GM21619 (cell line): ENCODE measurements at regions not wholly inside any gene's neighbourhood (a gene's known extent, or its start where the extent isn't known, plus 50 kb on each side); places are given as distances from the start of the nearest gene placed in this dataset.

Source experiments
- ATAC-seq: cut with Tn5 transposase; IDR thresholded peaks from one replicate; pipeline ENCODE4 v1.9.1; 2021; ENCODE audit not compliant: unreplicated experiment

DNA sequence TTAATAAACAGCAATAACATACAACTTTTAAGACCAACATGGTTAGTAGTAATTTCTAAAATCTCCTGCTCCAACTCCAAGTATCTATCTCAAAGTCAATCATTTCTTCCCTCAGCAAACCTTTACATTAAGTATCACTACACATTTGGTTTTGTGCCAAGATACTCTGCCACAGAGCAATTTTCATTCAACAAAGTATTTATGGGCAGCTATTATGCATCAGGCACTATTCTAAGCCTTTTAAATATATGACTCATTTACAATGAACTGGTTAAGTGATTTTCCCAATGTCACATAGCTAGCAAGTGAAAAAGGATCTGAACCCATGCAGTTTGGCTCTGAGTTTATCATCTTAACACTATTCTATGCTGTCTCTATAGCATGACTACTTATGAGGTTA is 264.3 kb downstream of the NOL4 start:
- no peak for ATAC-seq

DNA sequence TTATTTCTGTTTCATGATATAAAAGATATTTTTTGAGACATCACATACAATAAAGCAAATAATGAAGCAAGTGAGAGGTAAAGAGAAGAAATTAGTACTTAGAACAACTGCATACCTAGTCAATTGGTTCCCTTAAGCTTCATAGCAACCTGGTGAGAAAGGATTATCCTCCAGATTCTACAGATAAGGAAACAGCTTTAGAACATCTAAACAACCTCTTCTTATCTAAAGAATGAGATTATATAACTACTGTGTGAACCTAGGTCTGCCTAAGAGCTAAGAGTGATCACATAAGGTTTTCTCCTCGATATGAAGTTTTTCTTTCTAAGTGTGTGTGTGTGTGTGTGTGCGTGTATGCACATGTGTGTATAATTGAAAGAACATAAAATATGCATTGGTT is 265.1 kb downstream of the NOL4 start:
- no peak for ATAC-seq

DNA sequence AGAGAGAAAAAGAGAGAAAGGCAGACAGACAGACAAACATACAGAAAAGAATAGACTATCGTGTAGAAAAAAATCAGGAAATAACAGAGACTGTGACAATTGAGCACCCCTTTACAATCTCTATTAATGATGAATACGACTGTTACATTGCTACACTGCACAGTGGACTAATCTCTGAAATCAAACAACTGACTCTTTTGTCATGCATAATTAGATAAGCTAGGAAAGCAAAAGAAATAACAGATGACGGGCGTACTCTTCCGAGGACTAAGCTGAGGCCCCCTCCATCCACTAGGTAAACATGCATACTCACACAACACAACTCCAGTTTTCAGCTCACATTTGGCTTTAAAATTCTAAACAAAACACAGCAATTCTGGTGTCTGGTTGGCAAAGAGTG is 267.0 kb downstream of the NOL4 start:
- ATAC-seq, result no peak

DNA sequence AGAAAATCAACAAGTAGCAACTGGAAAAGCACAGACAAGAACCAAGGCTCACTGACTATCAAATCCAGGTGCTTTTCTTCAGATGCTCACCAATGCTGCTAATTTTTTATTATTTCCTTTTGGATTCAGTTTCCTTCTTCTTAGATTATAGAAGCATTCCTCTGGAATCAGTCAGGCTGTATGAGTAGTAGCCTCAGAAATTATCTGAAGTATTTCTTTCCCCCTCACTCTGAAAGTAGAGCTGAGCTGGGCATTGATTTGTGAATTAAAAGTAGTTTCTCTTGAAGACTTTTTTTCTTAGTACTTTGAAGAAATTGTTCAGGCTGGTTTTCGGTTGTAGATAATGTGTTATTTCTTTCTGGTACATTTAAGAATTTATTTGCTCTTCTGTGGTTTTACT is 273.7 kb downstream of the NOL4 start:
- no peak for ATAC-seq

DNA sequence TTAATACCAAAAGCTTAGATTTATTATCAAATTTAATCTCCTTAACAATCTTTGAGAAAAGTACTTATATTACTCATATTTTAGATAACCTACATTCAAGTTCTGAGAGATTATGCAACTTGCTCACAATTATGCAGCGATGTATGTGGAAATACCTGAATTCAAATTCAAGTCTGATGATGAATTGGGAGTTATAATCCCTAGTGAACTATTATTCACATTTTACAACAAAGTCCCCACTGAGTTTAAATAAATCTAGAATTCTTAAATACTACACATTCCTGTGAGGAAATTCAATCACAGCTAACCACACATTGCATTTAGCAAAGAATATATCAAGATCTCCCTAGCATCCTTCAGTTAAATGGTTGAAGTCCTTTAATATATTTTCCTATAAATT is 278.4 kb downstream of the NOL4 start:
- ATAC-seq, result no peak

DNA sequence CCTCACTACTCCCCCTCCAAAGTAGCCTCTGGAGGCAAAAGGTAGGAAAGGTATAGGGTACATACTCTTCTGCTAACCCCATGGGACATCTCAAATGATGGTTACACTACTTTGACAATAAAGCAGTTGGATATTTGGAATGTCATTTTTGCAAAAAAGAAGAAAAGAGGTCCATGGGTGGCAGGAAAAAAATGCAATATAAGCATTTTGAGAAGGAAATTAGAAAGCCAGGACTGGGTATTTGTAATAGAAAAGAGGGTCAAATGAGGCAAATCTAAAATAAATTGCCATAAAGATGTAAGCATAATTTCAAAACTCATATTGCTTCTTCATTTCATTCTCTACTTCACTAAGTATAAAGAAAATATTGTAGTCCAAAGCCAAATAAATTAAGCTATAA is 280.2 kb downstream of the NOL4 start:
- no peak for ATAC-seq

DNA sequence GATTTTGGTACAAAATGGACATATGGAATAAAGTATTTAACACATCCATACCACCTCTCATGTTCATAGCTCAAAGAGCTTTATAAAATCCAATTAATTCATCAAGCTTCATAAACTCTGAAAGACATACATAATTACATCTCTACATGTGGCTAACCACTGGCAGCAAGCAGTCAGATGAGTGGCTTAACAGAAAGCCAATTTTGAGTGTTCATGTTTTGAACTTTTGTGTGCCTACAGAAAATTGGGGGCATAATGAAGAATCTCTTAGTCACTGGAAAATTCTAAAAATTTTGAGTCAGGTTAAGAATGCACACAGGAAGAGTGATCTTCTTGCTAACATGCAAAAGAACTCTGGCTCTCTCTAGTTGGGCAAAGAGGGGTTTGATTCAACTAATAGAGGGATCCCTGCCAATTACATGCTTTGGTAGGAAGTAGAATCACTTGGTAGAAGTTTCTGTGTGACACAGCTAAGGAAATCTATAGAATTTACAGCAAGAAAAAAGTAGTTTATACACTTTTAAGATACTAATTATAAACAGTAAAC is 287.4 kb downstream of the NOL4 start:
- no peak for ATAC-seq

DNA sequence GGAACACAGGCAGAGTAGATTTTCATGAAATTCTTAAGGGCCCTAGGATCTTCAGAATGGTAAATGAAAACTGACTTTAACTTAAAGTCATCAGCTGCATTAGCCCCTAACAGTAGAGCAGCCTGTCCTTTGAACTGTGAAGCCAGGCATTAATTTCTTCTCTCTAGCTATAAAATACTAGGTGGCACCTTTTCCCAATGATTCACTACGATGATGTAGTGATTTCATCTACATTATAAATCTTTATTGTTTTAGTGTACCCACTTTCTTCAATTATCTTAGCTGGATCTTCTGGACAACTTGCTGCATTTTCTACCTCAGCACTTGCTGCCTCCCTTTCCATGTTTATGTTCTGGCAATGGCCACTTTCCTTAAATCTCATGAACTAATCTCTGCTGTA is 290.5 kb downstream of the NOL4 start:
- ATAC-seq, result no peak

DNA sequence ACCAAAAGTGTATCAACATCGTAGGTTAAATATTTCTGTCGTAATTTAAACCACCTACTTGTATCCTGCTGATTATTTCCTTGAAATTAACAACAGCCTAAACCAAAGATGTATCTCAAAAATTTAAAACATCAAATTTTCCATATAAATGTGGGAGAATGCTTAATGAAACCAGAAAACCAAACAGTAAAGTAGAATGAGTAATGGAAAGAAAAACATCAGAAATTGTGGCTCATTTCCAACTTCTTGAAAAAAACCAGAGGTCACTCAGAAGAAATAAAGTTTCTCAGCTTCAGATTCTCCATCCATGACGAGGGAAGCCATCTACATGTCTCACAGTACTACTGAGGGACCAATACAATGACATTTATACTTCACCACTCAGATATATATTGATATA is 296.5 kb downstream of the NOL4 start:
- no peak for ATAC-seq

DNA sequence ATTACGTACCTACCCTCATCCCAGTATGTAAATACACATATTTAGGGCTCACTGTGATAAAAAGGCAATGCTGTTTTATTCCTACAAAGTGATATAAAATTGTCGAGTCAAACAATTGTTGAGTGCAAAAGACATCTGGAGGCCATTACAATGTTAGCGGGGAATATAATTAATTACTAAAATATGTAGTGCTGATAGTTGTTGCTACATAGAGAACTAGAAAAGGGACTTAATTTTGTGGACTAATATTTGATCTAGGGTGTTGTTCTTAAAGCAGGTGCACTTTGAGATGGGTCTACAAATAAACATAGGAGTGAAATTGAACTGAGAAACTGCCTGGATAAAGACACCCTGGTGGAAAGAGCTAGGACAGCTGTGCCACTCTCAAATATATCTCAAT is 300.1 kb downstream of the NOL4 start:
- no peak for ATAC-seq

DNA sequence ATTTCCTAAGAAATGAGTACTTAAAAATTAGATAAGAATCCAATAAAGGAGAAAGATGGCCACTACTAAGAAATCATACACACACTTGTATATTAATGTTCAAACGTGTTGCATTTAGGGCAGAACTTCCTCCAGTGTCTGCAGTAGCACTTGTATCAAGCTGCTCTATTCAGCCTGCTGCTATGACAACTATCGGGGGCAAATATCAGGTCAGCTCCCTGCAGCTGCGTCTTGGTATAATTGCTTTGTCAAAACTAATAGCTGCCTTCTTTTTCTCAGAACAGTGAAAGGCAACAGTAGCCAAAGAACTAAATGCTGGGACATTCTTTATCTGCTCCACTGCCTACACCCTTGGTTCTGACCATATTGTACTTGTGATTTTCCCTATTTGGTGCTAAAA is 300.7 kb downstream of the NOL4 start:
- ATAC-seq, result no peak

DNA sequence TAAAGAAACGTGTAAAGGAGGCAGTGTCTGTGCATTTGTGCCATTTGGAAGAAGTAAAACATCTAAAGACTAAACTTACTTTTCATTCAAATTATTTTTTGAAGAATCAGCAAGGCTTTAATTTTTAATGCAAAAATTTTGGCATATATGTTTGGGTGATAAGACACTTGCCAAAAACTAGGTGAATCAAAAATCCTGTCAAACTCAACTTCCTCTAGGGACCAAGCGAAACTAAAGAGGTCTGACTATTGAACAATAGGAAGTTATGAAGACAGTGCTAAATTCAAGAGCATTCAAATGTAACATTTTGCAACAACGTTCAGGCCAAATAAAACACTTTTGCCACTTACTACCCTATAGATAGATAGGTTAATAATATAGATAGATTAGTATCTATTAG is 306.1 kb downstream of the NOL4 start:
- ATAC-seq, result no peak

DNA sequence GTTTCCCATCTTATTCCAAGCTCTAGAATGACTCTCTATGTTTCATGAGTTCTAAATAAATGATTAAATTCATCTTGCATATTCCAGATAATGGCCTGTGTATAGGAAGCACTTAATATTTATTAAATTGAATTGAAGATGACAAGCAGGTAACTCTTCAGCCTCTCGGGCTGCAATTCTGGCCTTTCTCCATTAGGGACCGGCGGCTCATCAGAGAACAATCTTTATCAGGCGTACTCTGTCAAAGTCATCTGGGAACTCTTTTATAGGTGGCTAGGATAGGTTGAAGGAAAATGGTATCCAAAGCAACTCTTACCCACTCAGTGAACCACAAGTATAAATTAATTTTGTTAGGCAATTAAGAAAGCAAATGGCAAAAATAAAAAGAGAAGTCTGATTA is 308.5 kb downstream of the NOL4 start:
- ATAC-seq, result no peak

DNA sequence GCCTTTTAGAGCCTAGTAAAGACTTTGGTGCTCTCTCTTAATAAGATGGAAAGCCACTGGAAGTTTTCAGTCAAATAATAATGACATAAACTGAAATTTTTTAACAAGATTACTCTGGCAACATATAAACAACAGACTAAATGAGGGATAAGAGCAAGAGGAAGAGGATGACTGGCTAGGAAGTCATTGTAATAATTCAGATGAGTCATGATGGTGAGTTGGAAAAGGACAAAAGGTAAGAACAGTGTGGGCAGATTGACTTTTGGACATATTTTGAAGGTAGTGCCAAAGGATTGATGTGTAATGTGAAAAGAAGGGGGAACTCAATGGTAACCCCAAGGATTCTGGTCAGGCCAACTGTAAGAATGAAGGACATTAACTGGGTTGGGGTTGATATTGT is 310.3 kb downstream of the NOL4 start:
- ATAC-seq, result no peak

DNA sequence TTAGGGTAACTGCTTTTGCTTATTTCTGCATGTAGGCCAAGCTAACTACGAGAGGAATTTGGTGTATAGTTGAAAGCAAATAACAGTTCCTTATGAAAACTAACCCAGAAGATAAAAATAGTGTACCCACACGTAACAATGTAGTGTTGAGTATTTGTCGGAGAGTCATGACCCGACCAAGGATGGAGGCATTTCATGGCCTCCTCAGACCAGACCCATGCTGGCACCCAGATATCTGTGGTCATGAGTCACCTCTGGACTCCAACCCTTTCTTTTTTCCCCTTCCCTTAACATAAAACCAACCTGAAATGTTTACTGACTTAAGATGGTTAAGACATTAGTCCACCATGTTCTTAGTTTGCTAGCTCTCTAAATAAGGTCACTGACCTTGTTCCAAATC is 318.7 kb downstream of the NOL4 start:
- ATAC-seq, result no peak

DNA sequence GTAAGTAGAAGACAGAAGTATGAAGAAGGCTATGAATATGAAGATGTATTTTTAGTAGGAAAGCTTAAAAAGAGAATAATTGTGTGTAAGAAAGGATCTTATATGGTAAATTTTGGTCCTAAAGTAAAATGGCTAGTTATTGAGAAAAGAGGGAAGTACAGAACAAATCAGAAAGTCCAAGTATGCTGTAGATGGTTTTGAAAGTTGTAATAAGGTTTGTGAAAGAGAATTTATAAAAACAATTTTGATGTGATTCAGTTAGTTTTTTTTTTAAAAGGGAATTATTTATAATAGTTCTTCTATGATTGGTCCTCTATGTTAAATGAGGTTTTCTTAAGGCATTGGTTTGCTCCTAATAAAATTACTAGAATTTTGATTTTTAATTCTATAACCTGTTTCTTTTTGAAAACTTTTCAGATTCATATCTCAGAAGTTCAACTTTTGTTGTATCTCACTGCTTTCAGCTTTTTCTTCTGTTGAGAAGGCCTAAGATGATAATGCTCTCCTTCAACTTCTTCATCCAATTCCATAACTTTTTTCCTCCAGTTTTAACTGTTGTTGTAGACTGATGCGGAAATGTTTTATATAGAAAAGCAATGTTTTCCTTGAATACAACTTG is 322.7 kb downstream of the NOL4 start:
- no peak for ATAC-seq

DNA sequence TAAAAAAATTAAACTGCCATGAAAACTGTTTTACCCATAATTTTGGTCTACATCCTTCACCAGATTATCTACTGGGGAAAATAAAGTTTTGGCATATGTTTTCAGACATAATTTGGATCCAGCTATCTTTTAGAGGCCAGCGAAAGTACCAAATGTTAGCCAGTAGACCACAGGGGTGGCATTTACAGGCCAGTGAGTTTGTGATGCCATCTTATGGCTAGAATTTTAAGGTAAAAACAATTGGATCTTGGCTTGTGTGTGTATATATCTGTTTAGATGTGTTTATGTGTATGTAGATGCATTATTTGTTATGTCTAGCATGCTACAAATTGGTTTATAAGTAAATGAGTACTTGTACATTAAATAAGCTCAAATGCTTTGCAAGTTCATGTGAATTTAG is 322.6 kb downstream of the ASXL3 start:
- no peak for ATAC-seq

DNA sequence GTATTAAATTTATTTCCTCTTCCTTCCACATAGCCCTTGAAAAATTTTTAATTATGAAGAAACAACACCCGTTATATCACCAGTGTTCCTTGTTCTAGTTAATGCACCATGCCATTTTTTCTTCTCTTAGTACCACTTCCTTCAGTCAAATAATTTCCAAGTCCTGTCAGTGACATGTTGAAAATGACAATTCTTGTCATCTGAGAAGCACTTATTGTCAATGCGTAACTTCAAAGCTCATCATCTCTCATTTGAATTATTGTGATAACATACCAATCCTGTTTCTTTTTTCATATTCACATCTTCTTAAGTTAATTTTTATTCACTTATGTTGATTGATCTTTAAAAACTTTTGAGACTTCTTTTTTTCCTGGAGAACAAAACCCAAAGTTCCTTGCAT is 320.4 kb downstream of the ASXL3 start:
- ATAC-seq, result no peak

DNA sequence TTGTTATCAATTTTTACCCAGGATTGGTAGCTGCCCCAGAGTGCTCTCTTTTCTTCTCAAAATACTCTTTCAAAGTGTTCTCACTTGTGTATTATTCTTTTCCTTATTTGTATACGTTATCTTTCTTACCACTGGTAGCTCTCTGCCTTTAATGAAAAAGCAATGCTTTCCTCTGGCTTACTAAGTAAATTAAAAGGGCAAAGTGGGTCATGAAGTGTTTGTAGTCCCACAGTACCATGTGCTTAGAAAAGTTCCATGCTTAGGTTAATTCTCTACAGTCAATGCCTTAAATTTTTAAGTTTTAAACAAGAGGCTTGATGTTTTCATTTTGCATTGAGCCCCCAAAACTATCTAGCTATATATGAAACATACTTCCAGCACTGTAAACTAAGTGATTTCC is 300.2 kb downstream of the ASXL3 start:
- ATAC-seq, result no peak

DNA sequence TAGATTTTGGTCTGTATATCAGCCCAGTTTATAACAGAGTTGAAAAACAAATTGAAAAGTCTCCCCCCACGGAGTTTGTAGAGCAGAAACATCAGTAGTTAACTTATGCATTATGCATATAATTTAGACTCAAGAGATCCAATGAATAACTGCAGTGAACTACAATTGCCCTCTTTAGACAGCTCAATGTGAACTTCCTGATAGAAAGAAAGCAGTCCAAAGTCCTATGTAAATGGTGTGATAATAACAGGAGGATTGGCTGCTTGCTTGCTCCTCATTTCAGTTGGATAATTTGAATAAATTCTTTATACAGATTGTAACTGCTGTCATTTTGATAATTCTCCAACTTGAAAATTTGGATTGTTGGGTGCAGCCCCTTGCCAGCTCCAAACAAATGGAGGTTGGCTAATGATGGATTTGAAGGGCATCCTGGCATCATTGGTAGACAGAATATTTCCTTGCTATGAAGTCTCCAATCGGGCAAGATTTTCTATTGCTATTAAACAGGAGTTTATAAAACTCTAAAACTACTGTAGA is 297.1 kb downstream of the ASXL3 start:
- no peak for ATAC-seq

DNA sequence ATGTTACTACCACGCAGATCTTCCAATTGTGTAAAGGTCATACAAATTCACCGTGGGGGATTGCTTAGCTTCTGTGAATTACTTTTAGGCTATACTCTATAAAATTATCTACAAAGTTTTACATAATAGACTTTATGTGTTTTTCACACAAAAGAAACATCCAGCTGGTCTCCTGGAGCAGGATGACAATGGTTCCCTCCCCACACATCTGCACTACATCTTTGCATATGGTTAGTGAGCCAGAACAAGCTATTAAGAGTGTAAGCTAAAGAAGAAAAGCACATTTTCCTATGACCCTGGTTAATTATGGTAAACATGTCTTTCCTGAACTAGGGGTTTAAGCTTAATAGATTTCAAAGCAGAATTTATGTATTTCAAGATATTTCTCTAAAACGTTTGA is 295.1 kb downstream of the ASXL3 start:
- no peak for ATAC-seq

DNA sequence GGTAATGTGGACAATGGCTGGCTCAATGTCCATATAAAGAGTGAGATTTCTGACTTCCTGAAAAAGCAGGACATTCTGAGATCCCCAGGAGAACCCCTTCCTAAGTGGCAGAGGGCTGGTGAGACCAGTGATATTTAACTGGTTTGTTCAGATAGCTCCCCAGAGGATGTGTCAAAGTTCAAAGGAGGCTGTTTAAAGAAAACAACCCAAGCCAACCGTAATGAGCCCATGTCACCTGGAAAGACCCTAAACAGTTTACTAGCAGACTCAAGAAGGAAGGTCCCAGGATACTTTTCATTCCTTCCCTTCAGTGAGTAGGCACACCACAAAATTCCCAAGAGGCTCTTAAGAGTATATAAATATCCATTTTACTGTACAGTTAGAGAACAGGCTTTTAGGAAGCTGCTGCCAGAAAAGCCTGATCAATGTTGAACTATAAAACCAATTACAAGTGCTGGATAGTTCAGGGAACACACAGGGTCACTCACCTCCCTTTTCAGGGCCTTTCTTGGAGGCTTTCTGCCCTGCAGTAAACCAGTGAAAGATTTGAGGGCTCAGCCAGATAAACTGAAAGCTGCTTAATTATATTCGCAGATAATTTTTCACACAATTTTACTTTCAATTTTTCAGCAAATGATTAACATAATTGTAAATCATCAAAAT is 293.5 kb downstream of the ASXL3 start:
- no peak for ATAC-seq

DNA sequence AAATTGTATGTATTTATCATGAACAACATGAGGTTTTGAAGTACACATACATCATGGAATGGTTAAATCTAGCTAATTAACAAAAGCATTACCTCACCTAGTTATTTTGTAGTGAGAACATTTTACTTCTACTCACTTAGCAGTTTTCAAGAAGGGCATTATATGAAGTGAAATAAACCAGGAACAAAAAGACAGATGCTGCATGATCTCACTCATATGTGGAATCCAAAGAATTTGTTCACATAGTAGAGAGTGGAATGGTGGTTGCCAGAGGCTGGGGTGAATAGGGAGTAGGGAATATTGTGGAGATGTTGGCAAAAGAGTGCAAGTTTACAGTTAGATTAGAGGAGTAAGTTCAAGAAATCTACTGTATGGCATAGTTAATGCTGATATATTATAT is 292.0 kb downstream of the ASXL3 start:
- no peak for ATAC-seq
